HCT116 (cell line): ENCODE measurements at regions not wholly inside any gene's neighbourhood (a gene's known extent, or its start where the extent isn't known, plus 50 kb on each side); places are given as distances from the start of the nearest gene placed in this dataset.

Experiments used
- ATAC-seq: fragments of 200-7000 bp; cut with Tn5 transposase; 2 replicates; pipeline ENCODE4 v1.9.1; 2020; ENCODE audit warnings: mild to moderate bottlenecking, moderate library complexity
- BruUV-seq: library from RNA; stranded (reverse); fragments of 400-500 nt; replicated peaks from 2 replicates; lab custom pipeline; 2021; lab: Mats Ljungman, UMichigan
- CTCF ChIA-PET: fragments of 300-600 bp; sonication (Branson Sonifier 250); formaldehyde crosslinking; loops from one replicate; lab custom pipeline; 2021; ENCODE audit warnings: antibody characterized with exemption; lab: Charles Lee
- POLR2A ChIA-PET: fragments of 300-600, 350-600 bp; sonication (Branson Sonifier 250); formaldehyde crosslinking; loops from one replicate; lab custom pipeline; 2021; ENCODE audit warnings: antibody characterized with exemption; lab: Charles Lee
- RAD21 ChIA-PET, 2 experiments: fragments of 300-600 bp; sonication (Branson Sonifier 250); formaldehyde crosslinking; loops; one replicate each; lab custom pipeline; 2023; ENCODE audit warnings: low total read pairs in 2 of 2; ENCODE audit not compliant: uncharacterized antibody in 2 of 2, unreplicated experiment in 2 of 2, low non-redundant PET in 1 of 2; lab: Charles Lee
- DNase-seq: peaks from one replicate; pipeline ENCODE4 v3.0.0-alpha.2; 2010; ENCODE audit warnings: low read depth, low spot score
- H2AFZ ChIP-seq: fragments of 200-600 bp; shearing (Covaris generic), sonication (generic); 2 replicates; pipeline ENCODE4 v1.6.1; 2017; ENCODE audit warnings: low read depth, mixed run types, mixed read lengths, antibody characterized with exemption, low read length; ENCODE audit not compliant: poor library complexity, severe bottlenecking
- H3K27ac ChIP-seq: 2 replicates; pipeline ENCODE4 v1.5.1; 2012; ENCODE audit warnings: low read depth, low read length
- H3K27me3 ChIP-seq: fragments of 200-600 bp; sonication (generic); 2 replicates; pipeline ENCODE4 v1.6.1; 2016; ENCODE audit warnings: mixed run types, low read length, mixed read lengths; ENCODE audit not compliant: insufficient read depth
- H3K36me3 ChIP-seq, 2 experiments: fragments of 200-500 bp in 1 of 2; fragments of 200-600 bp in 1 of 2; sonication (Bioruptor generic) in 1 of 2; sonication (generic) in 1 of 2; 2 replicates each; pipeline versions ENCODE4 v1.5.1 to v1.6.1; 2014 to 2016; ENCODE audit warnings: low read length in 2 of 2, inconsistent platforms in 1 of 2, mixed read lengths in 1 of 2, mixed run types in 1 of 2; ENCODE audit not compliant: insufficient read depth in 2 of 2, control insufficient read depth in 1 of 2
- H3K4me1 ChIP-seq, 2 experiments: fragments of 200-600 bp in 1 of 2; sonication (generic) in 1 of 2; 2 replicates each; pipeline versions ENCODE4 v1.5.1 to v1.6.1; 2012 to 2017; ENCODE audit warnings: low read length in 2 of 2, inconsistent platforms in 1 of 2, mild to moderate bottlenecking in 1 of 2, mixed read lengths in 1 of 2, mixed run types in 1 of 2, moderate library complexity in 1 of 2; ENCODE audit not compliant: insufficient read depth in 2 of 2, control insufficient read depth in 1 of 2
- H3K4me2 ChIP-seq: fragments of 200-600 bp; sonication (generic); 2 replicates; pipeline ENCODE4 v1.6.1; 2017; ENCODE audit warnings: mixed run types, low read length, mixed read lengths
- H3K4me3 ChIP-seq, 2 experiments: fragments of 200-600 bp in 1 of 2; sonication (generic) in 1 of 2; replicated peaks in 1 of 2; 2 replicates each; pipeline ENCODE4 v1.5.1; 2011 to 2016; ENCODE audit warnings: low read length in 2 of 2, control low read depth in 1 of 2, low read depth in 1 of 2, mild to moderate bottlenecking in 1 of 2, mixed read lengths in 1 of 2, mixed run types in 1 of 2
- H3K79me2 ChIP-seq: fragments of 200-600 bp; sonication (generic); 2 replicates; pipeline ENCODE4 v1.6.1; 2017; ENCODE audit warnings: mild to moderate bottlenecking, mixed run types, low read length, moderate library complexity, mixed read lengths; ENCODE audit not compliant: insufficient read depth
- H3K9ac ChIP-seq: fragments of 200-600 bp; sonication (generic); 2 replicates; pipeline ENCODE4 v1.6.1; 2016; ENCODE audit warnings: low read length, mixed read lengths
- H3K9me2 ChIP-seq: fragments of 200-600 bp; sonication (generic), shearing (Covaris generic); 2 replicates; pipeline ENCODE4 v1.6.1; 2017; ENCODE audit warnings: mixed run types, mild to moderate bottlenecking, moderate library complexity; ENCODE audit not compliant: insufficient read depth
- H3K9me3 ChIP-seq, 2 experiments: fragments of 200-500 bp in 1 of 2; fragments of 200-600 bp in 1 of 2; sonication (Bioruptor generic) in 1 of 2; sonication (generic) in 1 of 2; 2 replicates each; pipeline ENCODE4 v1.6.1; 2014 to 2017; ENCODE audit warnings: low read length in 2 of 2, mixed read lengths in 2 of 2, inconsistent platforms in 1 of 2, low read depth in 1 of 2, mild to moderate bottlenecking in 1 of 2, mixed run types in 1 of 2, moderate library complexity in 1 of 2; ENCODE audit not compliant: control insufficient read depth in 1 of 2, insufficient read depth in 1 of 2
- H4K20me1 ChIP-seq: fragments of 200-600 bp; sonication (generic), shearing (Covaris generic); 2 replicates; pipeline ENCODE4 v1.6.1; 2017; ENCODE audit warnings: mixed run types, mild to moderate bottlenecking, moderate library complexity; ENCODE audit not compliant: insufficient read depth
- CEBPB ChIP-seq: IDR thresholded peaks from 2 replicates; pipeline ENCODE4 v1.6.1; 2012; ENCODE audit warnings: low read depth
- EGR1 ChIP-seq: IDR thresholded peaks from 2 replicates; pipeline ENCODE4 v1.6.1; 2012; ENCODE audit warnings: low read depth
- FOSL1 ChIP-seq: IDR thresholded peaks from 2 replicates; pipeline ENCODE4 v1.6.1; 2012; ENCODE audit warnings: low read depth
- POLR2A ChIP-seq: IDR thresholded peaks from 2 replicates; pipeline ENCODE4 v1.7.0; 2011; ENCODE audit warnings: borderline replicate concordance; ENCODE audit not compliant: insufficient read depth, insufficient read length; ENCODE audit errors: extremely low read depth
- POLR2AphosphoS5 ChIP-seq: IDR thresholded peaks from 2 replicates; pipeline ENCODE4 v1.6.1; 2011; ENCODE audit warnings: mild to moderate bottlenecking, low read depth, low read length, moderate library complexity
- SP1 ChIP-seq: IDR thresholded peaks from 2 replicates; pipeline ENCODE4 v1.6.1; 2012; ENCODE audit warnings: low read depth
- SRF ChIP-seq: IDR thresholded peaks from 2 replicates; pipeline ENCODE4 v1.6.1; 2012; ENCODE audit warnings: low read depth
- ZFX ChIP-seq: fragments of 450-650 bp; IDR thresholded peaks from 2 replicates; pipeline ENCODE4 v1.6.1; 2017
- intact Hi-C: fragments of 100-400 bp; cut with micrococcal nuclease; formaldehyde crosslinking; loops from 2 replicates; pipeline ENCODE4 v1.10.0; 2022
- TF ChIP-seq, protein P1 (sequence below): IDR thresholded peaks from 2 replicates; pipeline ENCODE4 v1.6.1; 2012
- TF ChIP-seq, protein P2 (sequence below): IDR thresholded peaks from 2 replicates; pipeline ENCODE4 v1.6.1; 2011; ENCODE audit warnings: mild to moderate bottlenecking, low read length, moderate library complexity; ENCODE audit not compliant: insufficient replicate concordance; ENCODE audit errors: extremely low read depth
- TF ChIP-seq, protein P3 (sequence below): IDR thresholded peaks from 2 replicates; pipeline ENCODE4 v1.6.1; 2012; ENCODE audit warnings: low read depth

- no peak overlapping the region for H2AFZ ChIP-seq
These were observed 249.3 kb downstream of the ZNF674 start for GRCh38 chrX:46295963-46296362.

More at GRCh38 chrX:46295963-46296362, 249.3 kb downstream of the ZNF674 start:
- Histone ChIP-seq H3K4me2 (no peak overlapping the region), H3K79me2 (no peaks in the 10 kb centered on the region), H4K20me1 (no peaks in the 10 kb centered on the region), H3K4me1 (peaks cover 0 to 4% of the 10 kb centered on the region in 2 experiments; a peak in 1 of 4 replicates), H3K4me3 (no peak overlapping the region), H3K27me3 (no peaks in the 10 kb centered on the region), H3K9me2 (no peaks in the 10 kb centered on the region), H3K9me3 (no peaks in the 10 kb centered on the region), H3K9ac (no peak overlapping the region), H3K36me3 (no peaks in the 10 kb centered on the region), H3K27ac (no peak overlapping the region)
- TF ChIP-seq ZFX (no peak), POLR2A (no peak), FOSL1 (no peak), POLR2AphosphoS5 (no peak), SP1 (no peak), CEBPB (no peak), EGR1 (no peak), SRF (no peak)
- TF ChIP-seq, protein P1, sequence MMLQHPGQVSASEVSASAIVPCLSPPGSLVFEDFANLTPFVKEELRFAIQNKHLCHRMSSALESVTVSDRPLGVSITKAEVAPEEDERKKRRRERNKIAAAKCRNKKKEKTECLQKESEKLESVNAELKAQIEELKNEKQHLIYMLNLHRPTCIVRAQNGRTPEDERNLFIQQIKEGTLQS: no peak
- TF ChIP-seq, protein P2, sequence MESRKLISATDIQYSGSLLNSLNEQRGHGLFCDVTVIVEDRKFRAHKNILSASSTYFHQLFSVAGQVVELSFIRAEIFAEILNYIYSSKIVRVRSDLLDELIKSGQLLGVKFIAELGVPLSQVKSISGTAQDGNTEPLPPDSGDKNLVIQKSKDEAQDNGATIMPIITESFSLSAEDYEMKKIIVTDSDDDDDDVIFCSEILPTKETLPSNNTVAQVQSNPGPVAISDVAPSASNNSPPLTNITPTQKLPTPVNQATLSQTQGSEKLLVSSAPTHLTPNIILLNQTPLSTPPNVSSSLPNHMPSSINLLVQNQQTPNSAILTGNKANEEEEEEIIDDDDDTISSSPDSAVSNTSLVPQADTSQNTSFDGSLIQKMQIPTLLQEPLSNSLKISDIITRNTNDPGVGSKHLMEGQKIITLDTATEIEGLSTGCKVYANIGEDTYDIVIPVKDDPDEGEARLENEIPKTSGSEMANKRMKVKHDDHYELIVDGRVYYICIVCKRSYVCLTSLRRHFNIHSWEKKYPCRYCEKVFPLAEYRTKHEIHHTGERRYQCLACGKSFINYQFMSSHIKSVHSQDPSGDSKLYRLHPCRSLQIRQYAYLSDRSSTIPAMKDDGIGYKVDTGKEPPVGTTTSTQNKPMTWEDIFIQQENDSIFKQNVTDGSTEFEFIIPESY: no peak
- TF ChIP-seq, protein P3, sequence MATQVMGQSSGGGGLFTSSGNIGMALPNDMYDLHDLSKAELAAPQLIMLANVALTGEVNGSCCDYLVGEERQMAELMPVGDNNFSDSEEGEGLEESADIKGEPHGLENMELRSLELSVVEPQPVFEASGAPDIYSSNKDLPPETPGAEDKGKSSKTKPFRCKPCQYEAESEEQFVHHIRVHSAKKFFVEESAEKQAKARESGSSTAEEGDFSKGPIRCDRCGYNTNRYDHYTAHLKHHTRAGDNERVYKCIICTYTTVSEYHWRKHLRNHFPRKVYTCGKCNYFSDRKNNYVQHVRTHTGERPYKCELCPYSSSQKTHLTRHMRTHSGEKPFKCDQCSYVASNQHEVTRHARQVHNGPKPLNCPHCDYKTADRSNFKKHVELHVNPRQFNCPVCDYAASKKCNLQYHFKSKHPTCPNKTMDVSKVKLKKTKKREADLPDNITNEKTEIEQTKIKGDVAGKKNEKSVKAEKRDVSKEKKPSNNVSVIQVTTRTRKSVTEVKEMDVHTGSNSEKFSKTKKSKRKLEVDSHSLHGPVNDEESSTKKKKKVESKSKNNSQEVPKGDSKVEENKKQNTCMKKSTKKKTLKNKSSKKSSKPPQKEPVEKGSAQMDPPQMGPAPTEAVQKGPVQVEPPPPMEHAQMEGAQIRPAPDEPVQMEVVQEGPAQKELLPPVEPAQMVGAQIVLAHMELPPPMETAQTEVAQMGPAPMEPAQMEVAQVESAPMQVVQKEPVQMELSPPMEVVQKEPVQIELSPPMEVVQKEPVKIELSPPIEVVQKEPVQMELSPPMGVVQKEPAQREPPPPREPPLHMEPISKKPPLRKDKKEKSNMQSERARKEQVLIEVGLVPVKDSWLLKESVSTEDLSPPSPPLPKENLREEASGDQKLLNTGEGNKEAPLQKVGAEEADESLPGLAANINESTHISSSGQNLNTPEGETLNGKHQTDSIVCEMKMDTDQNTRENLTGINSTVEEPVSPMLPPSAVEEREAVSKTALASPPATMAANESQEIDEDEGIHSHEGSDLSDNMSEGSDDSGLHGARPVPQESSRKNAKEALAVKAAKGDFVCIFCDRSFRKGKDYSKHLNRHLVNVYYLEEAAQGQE: no peak
- ChIA-PET POLR2A (no interaction called here), CTCF (no interaction called here), RAD21 (no interaction called here)
- intact Hi-C loops: no loop called here
- no TSS peak for BruUV-seq
- ATAC-seq (no peak), DNase-seq (no peak)
